Mucosa of descending colon (tissue), 3 donors: ENCODE measurements at regions not wholly inside any gene's neighbourhood (a gene's known extent, or its start where the extent isn't known, plus 50 kb on each side); places are given as distances from the start of the nearest gene placed in this dataset.

Source experiments
- ATAC-seq: fragments of 200-7000 bp; cut with Tn5 transposase; one replicate; pipeline ENCODE4 v1.9.1; 2020; ENCODE audit warnings: mild to moderate bottlenecking, moderate library complexity
- DNase-seq, 3 donors: peaks; one replicate each; pipeline ENCODE4 v3.0.0-alpha.2; 2020
- H3K36me3 ChIP-seq: fragments of 200-600 bp; one replicate; pipeline ENCODE4 v1.8.0; 2021; ENCODE audit warnings: low read depth, mild to moderate bottlenecking
- H3K4me1 ChIP-seq: fragments of 200-600 bp; one replicate; pipeline ENCODE4 v1.8.0; 2021; ENCODE audit warnings: low read depth, mild to moderate bottlenecking
- H3K4me3 ChIP-seq: fragments of 200-600 bp; one replicate; pipeline ENCODE4 v1.8.0; 2021; ENCODE audit warnings: mild to moderate bottlenecking
- H3K9me3 ChIP-seq: fragments of 200-600 bp; one replicate; pipeline ENCODE4 v1.8.0; 2021; ENCODE audit warnings: mild to moderate bottlenecking
- intact Hi-C, 2 donors: fragments of 100-400 bp; cut with DNase I in 1 of 2; cut with micrococcal nuclease in 1 of 2; formaldehyde crosslinking; loops; one replicate each; pipeline versions ENCODE4 v1.11.0 to v1.11.1; 2022; cut with DNase I, micrococcal nuclease
- TF ChIP-seq, protein P1 (sequence below): fragments of 200-600 bp; IDR thresholded peaks from one replicate; pipeline ENCODE4 v1.8.0; 2022; ENCODE audit warnings: antibody characterized with exemption, mild to moderate bottlenecking
- donor health status: DM: no; HTN: no; CAD: no; lungs with moderate emphysema.
- donor health status: DM: no; HTN: no; CAD: no.
- donor health status: DM: no; HTN: yes; CAD: no.

- TF ChIP-seq, protein P1, sequence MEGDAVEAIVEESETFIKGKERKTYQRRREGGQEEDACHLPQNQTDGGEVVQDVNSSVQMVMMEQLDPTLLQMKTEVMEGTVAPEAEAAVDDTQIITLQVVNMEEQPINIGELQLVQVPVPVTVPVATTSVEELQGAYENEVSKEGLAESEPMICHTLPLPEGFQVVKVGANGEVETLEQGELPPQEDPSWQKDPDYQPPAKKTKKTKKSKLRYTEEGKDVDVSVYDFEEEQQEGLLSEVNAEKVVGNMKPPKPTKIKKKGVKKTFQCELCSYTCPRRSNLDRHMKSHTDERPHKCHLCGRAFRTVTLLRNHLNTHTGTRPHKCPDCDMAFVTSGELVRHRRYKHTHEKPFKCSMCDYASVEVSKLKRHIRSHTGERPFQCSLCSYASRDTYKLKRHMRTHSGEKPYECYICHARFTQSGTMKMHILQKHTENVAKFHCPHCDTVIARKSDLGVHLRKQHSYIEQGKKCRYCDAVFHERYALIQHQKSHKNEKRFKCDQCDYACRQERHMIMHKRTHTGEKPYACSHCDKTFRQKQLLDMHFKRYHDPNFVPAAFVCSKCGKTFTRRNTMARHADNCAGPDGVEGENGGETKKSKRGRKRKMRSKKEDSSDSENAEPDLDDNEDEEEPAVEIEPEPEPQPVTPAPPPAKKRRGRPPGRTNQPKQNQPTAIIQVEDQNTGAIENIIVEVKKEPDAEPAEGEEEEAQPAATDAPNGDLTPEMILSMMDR: no peak
- DNase-seq (no peak), ATAC-seq (no peak)
- no peak overlapping the region for H3K4me3 ChIP-seq
- H3K9me3 ChIP-seq: no peaks in the 10 kb centered on the region
- intact Hi-C loops: no loop called here
- H3K4me1 ChIP-seq: no peaks in the 10 kb centered on the region
- no peaks in the 10 kb centered on the region for H3K36me3 ChIP-seq
These were observed 215.7 kb downstream of the KIF21A start for GRCh38 chr12:39227218-39227617.

DNA sequence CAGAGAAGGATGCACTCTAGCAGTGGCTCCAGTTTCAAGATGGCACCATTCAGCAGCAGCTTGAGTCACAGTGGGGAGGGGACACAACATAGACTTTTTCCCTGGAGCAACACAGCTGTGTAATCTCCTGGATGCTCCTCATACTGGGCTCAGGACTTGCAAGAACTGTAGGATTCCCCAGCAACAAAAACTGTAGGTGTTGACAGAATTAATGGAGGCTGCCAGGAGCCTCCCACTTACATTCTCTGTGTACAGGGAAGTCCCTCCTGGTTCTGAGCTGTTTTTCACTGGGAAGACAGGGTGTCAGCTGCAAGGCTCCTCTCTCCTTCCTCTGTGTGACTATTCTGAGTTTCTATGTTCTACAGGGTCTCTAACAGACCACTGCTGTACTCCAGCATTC is 217.9 kb downstream of the KIF21A start:
- TF ChIP-seq, protein P1: no peak
- ATAC-seq: no peak

GRCh38 chr12:39205969-39206368 is 237.0 kb downstream of the KIF21A start:
- TF ChIP-seq, protein P1: no peak
- H3K4me3 ChIP-seq: no peak overlapping the region
- H3K36me3 ChIP-seq: no peaks in the 10 kb centered on the region
- no peak for ATAC-seq
- no peak for DNase-seq
- intact Hi-C loops: no loop called here
- no peaks in the 10 kb centered on the region for H3K4me1 ChIP-seq
- H3K9me3 ChIP-seq: no peaks in the 10 kb centered on the region

More for the DNA sequence above, 217.9 kb downstream of the KIF21A start:
- DNase-seq: no peak
- Histone ChIP-seq H3K36me3 (no peaks in the 10 kb centered on the region), H3K9me3 (no peaks in the 10 kb centered on the region), H3K4me1 (no peaks in the 10 kb centered on the region), H3K4me3 (no peak overlapping the region)
- intact Hi-C loops: no loop called here

DNA sequence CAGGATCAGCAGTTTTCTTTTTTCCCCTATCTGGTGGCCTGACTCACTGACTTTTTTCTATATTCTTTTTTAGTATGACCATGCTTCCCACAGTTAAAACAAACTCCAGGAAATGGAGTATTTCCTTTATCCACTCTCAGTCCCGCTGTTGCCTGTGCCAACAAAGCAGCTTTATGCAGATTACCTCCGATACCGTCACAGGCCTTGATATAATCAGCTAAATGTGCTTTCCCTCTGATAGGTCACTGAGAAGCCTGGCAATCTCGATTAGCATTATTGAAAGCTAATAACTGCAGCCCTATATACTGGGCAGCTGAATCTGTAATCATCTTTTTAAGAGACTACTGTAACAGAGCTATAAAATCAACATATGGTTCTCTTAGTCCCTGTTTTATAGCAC is 243.6 kb downstream of the KIF21A start:
- no peak overlapping the region for H3K4me3 ChIP-seq
- no peaks in the 10 kb centered on the region for H3K9me3 ChIP-seq
- no peaks in the 10 kb centered on the region for H3K36me3 ChIP-seq
- TF ChIP-seq, protein P1: no peak
- no peaks in the 10 kb centered on the region for H3K4me1 ChIP-seq
- intact Hi-C loops: no loop called here
- ATAC-seq: peak; percentile 30
- peak in 1 of 3 donors; percentile 27 for DNase-seq

DNA sequence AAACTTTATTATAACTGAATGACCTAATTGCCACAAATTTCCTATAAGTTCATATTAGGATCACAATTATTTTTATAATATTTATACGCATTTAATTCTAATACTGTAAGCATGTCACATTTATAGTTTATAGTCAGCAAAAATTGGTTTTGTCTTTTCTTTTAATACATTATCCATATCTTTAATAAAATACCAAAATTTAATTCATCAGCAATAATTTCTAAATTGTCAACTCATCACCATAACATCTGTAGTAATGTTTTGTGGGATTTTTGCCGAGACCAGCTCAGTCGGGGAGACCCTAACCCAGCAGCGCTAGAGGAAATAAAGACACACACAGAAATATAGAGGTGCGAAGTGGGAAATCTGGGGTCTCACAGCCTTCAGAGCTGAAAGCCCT is 254.2 kb downstream of the KIF21A start:
- ATAC-seq: no peak
- Histone ChIP-seq H3K4me3 (no peak overlapping the region), H3K9me3 (no peaks in the 10 kb centered on the region), H3K4me1 (no peaks in the 10 kb centered on the region), H3K36me3 (no peaks in the 10 kb centered on the region)
- TF ChIP-seq, protein P1: no peak
- intact Hi-C loops: no loop called here
- DNase-seq: no peak

- no peaks in the 10 kb centered on the region for H3K4me1 ChIP-seq
- no peaks in the 10 kb centered on the region for H3K9me3 ChIP-seq
- intact Hi-C loops: no loop called here
- no peaks in the 10 kb centered on the region for H3K36me3 ChIP-seq
- no peak overlapping the region for H3K4me3 ChIP-seq
- no peak for ATAC-seq
- TF ChIP-seq, protein P1: no peak
- DNase-seq: no peak
These were observed 256.2 kb downstream of the KIF21A start for GRCh38 chr12:39186744-39187143.
